NCI-H187 treated with DMSO at 0.1 percent for 48 hours (cell line): ENCODE measurements at regions not wholly inside any gene's neighbourhood (a gene's known extent, or its start where the extent isn't known, plus 50 kb on each side); places are given as distances from the start of the nearest gene placed in this dataset.
"Not testable (repeated sequence)": the region's sequence is repeated elsewhere in the genome, so short reads cannot be mapped to it uniquely, and the experiment has no call there.

Source experiments
- DNase-seq: peaks from one replicate; lab custom pipeline; 2025; lab: John Stamatoyannopoulos, UW

DNA sequence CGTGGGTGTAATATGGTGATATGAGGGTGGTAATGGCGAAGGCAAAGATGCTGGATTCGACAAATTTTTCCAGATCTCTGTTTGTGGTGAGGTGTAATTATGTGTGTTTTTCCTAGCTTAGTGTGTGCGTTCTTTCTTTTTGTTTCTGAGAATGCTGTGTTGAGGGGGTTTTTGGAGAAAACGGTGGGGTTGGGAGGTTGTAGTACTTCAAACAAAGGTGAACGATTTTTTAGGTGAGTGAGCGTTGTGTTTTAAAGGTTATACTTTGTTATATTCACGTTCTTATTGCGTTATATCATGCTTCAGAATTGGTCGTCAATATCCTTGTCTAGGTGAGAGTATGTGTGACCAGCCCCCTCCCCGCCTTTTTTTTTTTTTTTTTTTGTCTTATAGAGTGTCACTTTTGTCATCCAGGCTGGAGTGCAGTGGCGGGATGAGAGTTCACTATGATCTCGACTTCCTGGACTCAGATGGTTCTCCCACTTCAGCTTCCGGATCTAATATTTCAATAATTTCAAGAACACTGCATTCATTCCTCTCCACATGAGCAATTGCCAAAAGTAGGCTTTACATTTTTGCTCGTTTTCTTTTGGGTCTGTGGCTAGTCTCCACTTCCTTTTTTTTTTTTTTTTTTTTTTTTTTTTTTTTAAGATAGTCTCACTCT, 82.2 kb upstream of the RNU2-1 start:
- no peak for DNase-seq

DNA sequence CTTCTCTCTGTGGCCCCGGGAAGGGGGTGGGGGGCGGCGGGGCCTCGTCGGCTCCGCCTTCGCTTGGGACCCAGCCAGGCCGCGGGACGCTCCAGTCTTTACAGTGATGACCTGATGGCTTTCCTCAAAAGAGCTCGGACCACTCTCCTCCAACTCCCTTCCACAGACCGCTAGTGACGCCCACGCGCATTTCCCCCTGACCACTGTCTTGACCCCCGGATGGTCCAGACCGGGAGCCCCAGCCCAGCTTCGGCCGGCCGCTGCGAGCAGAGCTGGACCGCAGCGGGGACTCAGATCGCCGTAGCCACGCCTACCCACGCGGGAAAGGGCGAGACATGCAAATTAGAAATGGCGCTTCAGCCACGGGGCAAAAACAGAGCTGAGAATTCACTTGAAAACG, 81.6 kb upstream of the RNU2-1 start:
- no peak for DNase-seq

DNA sequence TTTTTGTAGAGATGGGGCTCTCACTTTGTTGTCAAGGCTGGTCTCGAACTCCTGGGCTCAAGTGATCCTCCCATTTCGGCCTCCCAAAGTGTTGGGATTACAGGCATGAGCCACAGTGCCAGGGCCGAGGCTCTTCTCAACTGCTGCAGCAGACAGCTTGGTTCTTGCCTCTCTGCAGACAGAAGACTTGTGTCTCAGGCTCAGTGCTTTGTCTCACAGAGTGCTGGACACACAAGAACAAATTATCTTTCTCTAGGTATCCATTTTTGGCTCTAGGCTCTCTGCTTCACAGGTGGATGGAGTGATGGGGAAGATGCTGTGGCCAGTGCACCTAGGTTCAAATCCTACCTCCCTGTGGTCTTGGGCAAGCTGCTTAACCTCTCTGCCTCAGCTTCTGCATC, 80.8 kb upstream of the RNU2-1 start:
- no peak for DNase-seq

DNA sequence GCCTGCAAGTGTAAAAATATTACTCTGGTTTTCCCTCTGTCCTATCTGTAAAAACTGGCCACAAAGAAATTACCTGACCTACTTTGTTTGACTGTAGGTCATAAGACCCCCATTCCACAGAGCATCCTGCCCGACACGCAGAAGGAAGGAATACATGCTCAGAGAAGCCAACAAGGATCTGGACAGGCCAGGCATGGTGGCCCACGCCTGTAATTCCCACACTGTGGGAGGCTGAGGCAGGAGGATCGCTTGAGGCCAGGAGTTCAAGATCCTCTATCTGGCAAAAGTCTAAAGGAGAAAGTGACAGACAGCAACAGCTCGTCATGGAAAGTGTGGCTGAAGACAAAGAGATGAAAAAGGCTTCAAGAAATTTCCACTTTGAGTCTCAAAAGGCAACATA, 78.2 kb upstream of the RNU2-1 start:
- DNase-seq: no peak

DNA sequence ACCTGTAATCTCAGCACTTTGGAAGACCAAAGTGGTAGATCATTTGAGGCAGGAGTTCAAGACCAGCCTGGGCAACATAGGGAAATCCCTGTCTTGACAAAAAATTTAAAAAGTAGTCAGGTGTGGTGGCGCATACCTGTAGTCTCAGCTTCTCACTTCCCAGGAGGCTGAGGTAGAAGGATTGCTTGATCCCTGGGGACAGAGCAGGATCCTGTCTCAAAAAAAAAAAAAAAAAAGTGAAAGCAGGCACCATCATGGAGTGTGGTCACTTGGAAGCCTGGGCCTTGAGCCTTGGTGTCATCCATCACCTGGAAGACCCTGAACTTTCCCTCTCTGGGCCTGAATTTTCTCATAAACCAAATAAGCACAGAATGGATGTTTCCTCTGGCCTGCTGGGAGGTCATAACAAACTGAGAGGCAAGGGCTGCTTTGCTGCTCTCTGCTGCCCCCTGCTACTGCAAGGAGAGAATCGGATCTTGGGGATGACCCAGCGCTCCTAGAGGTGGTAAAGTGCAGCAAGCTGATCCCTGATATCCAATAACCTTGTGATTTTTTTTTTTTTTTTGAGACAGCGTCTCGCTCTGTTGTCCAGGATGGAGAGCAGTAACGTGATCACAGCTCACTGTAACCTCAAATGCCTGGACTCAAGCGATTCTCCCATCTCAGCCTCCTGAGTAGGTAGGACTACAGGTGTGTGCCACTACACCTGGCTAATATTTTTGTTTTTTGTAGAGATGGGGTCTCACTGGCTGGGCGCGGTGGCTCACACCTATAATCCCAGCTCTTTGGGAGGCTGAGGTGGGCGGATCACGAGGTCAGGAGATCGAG, 75.9 kb upstream of the RNU2-1 start:
- DNase-seq: no peak

DNA sequence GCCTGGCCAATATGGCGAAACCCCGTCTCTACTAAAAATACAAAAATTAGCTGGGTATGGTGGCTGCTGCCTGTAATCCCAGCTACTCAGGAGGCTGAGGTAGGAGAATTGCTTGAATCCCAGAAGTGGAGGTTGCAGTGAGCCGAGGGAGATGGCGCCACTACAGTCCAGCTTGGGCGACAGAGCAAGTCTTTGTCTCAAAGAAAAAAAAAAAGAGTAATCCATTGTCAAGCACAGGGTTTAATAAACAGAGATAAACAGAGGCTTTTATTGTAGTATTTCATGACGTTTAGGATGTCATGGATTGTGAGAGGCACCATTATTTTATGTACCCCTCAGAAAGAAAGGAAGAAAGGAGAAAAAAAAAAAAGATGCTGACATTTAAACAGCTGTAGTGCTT, 75.2 kb upstream of the RNU2-1 start:
- no peak for DNase-seq

DNA sequence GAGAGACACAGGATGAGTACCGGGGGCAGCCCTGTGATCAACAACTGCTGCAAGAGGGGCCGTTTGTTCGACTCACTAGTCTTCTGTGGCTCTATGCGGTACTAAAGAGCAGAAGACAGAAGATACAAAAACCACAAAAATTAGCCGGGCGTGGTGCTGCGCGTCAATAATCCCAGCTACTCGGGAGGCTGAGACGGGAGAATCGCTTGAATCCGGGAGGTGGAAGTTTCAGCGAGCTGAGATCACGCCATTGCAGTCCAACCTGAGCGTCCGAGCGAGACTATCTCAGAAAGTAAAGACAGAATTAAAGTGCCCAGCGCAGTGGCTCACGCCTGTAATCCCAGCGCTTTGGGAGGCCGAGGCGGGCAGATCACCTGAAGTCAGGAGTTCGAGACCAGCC, 71.0 kb upstream of the RNU2-1 start:
- DNase-seq: not testable (repeated sequence)

DNA sequence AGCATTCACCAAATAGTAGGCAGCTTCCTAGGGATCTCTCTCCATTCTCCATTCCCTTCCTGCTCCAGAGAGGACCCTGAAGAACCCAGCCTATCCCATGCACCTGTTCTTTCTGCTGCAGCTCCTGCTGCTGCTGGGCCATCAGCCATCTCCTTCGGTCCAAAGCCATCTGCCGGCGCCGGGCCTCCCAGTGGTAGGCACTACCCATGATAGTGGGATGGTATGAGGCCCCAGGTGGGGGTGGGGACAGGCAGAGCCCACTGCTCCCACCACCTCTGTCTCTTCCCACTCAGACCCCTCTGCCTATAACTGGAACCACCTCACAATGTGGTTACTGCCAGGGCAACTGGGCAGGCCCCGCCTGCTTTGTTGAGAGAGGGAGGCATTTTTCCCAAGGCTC, 69.3 kb upstream of the RNU2-1 start:
- DNase-seq: not testable (repeated sequence)

DNA sequence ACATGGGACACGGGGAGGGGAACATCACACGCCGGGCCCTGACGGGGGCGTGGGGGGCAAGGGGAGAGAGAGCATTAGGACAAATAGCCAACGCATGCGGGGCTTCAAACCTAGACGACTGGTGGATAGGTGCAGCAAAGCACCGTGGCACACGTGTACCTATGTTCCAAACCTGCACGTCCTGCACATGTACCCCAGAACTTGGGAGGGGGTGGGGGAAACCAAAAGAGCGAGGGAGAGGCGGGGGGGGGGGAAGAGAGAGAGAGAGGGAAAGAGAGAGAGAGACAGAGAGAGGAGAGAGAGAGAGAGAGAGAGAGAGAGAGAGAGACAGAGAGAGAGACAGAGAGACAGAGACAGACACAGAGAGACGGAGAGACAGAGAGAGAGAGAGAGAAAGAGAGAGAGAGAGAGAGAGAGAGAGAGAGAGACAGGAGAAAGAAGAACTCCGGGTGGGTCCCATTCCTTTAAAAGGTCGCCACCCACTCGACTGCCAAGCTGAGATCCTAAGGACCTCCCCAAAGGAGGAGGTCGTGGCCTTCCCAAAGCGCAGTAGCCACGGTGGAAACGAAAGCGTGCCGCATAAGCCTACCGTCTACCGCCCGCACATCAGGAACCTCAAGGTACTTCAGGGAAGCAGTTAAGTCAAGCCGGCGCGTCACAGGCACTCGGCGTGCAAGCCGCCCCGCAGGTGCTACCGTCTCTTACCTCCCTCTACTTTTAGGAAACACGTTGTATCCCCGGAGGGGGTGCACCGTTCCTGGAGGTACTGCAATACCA, 65.7 kb upstream of the RNU2-1 start:
- DNase-seq: not testable (repeated sequence)

DNA sequence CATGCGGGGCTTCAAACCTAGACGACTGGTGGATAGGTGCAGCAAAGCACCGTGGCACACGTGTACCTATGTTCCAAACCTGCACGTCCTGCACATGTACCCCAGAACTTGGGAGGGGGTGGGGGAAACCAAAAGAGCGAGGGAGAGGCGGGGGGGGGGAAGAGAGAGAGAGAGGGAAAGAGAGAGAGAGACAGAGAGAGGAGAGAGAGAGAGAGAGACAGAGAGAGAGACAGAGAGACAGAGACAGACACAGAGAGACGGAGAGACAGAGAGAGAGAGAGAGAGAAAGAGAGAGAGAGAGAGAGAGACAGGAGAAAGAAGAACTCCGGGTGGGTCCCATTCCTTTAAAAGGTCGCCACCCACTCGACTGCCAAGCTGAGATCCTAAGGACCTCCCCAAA, 55.9 kb upstream of the RNU2-1 start:
- not testable (repeated sequence) for DNase-seq

DNA sequence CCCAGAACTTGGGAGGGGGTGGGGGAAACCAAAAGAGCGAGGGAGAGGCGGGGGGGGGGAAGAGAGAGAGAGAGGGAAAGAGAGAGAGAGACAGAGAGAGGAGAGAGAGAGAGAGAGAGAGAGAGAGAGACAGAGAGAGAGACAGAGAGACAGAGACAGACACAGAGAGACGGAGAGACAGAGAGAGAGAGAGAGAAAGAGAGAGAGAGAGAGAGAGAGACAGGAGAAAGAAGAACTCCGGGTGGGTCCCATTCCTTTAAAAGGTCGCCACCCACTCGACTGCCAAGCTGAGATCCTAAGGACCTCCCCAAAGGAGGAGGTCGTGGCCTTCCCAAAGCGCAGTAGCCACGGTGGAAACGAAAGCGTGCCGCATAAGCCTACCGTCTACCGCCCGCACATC, 49.8 kb upstream of the RNU2-1 start:
- DNase-seq: not testable (repeated sequence)
